ENCODE measurements at regions not wholly inside any gene's neighbourhood (a gene's known extent, or its start where the extent isn't known, plus 50 kb on each side); places are given as distances from the start of the nearest gene placed in this dataset.

- no peak overlapping the region for H3K4me3 ChIP-seq (ENCODE audit: low read depth, low read length)
- H2AFZ ChIP-seq, result peak overlapping the region; percentile 35
- no peak overlapping the region for H3K9ac ChIP-seq
- no peak overlapping the region for H3K27ac ChIP-seq
- H3K4me2 ChIP-seq (ENCODE audit: low read length), result no peak overlapping the region
- H3K27me3 ChIP-seq (ENCODE audit: control insufficient read depth, insufficient read depth, low read length), result no peaks in the 10 kb centered on the region
- TF ChIP-seq CTCF (IDR thresholded peaks at IDR 0.05), result no peak
- H3K36me3 ChIP-seq (ENCODE audit: control insufficient read depth, insufficient read depth, low read length), result no peaks in the 10 kb centered on the region
- H3K79me2 ChIP-seq, result no peaks in the 10 kb centered on the region
- H3K9me3 ChIP-seq (ENCODE audit: control insufficient read depth, low read length), result no peaks in the 10 kb centered on the region
- H3K4me1 ChIP-seq, result no peaks in the 10 kb centered on the region
These were observed 82.8 kb upstream of the PLEKHG7 start for GRCh38 chr12:92619730-92620684.

GRCh38 chr12:92619026-92619425 lies 83.8 kb upstream of the PLEKHG7 start:
- H2AFZ ChIP-seq, result no peak overlapping the region
- no peak overlapping the region for H3K4me2 ChIP-seq (ENCODE audit: low read length)
- H3K9me3 ChIP-seq (ENCODE audit: control insufficient read depth, low read length), result no peaks in the 10 kb centered on the region
- peak; percentile 7 for TF ChIP-seq CTCF (IDR thresholded peaks at IDR 0.05)
- H3K4me1 ChIP-seq, result no peaks in the 10 kb centered on the region
- H3K79me2 ChIP-seq, result no peaks in the 10 kb centered on the region
- H3K27me3 ChIP-seq (ENCODE audit: control insufficient read depth, insufficient read depth, low read length), result no peaks in the 10 kb centered on the region
- no peaks in the 10 kb centered on the region for H3K36me3 ChIP-seq (ENCODE audit: control insufficient read depth, insufficient read depth, low read length)
- no peak overlapping the region for H3K4me3 ChIP-seq (ENCODE audit: low read depth, low read length)
- no peak overlapping the region for H3K27ac ChIP-seq
- H3K9ac ChIP-seq, result no peak overlapping the region

GRCh38 chr12:92615703-92616102 lies 87.1 kb upstream of the PLEKHG7 start:
- H3K9ac ChIP-seq, result no peak overlapping the region
- H3K4me1 ChIP-seq, result no peaks in the 10 kb centered on the region
- H2AFZ ChIP-seq, result no peak overlapping the region
- no peak overlapping the region for H3K27ac ChIP-seq
- H3K9me3 ChIP-seq (ENCODE audit: control insufficient read depth, low read length), result no peaks in the 10 kb centered on the region
- TF ChIP-seq CTCF (IDR thresholded peaks at IDR 0.05), result no peak
- H3K27me3 ChIP-seq (ENCODE audit: control insufficient read depth, insufficient read depth, low read length), result no peaks in the 10 kb centered on the region
- no peak overlapping the region for H3K4me3 ChIP-seq (ENCODE audit: low read depth, low read length)
- H3K4me2 ChIP-seq (ENCODE audit: low read length), result no peak overlapping the region
- H3K79me2 ChIP-seq, result no peaks in the 10 kb centered on the region
- no peaks in the 10 kb centered on the region for H3K36me3 ChIP-seq (ENCODE audit: control insufficient read depth, insufficient read depth, low read length)

- no peak for TF ChIP-seq CTCF (IDR thresholded peaks at IDR 0.05)
- Histone ChIP-seq H3K79me2 (no peaks in the 10 kb centered on the region), H3K4me3 (ENCODE audit: low read depth, low read length) (no peak overlapping the region), H2AFZ (no peak overlapping the region), H3K9ac (no peak overlapping the region), H3K27ac (no peak overlapping the region), H3K27me3 (ENCODE audit: control insufficient read depth, insufficient read depth, low read length) (no peaks in the 10 kb centered on the region), H3K4me1 (no peaks in the 10 kb centered on the region), H3K9me3 (ENCODE audit: control insufficient read depth, low read length) (no peaks in the 10 kb centered on the region), H3K4me2 (ENCODE audit: low read length) (no peak overlapping the region), H3K36me3 (ENCODE audit: control insufficient read depth, insufficient read depth, low read length) (no peaks in the 10 kb centered on the region)
These were observed 87.7 kb upstream of the PLEKHG7 start for GRCh38 chr12:92615086-92615485.

GRCh38 chr12:92614502-92614901 lies 88.3 kb upstream of the PLEKHG7 start:
- Histone ChIP-seq H3K27ac (no peak overlapping the region), H3K4me2 (ENCODE audit: low read length) (no peak overlapping the region), H3K36me3 (ENCODE audit: control insufficient read depth, insufficient read depth, low read length) (no peaks in the 10 kb centered on the region), H3K9me3 (ENCODE audit: control insufficient read depth, low read length) (no peaks in the 10 kb centered on the region), H3K4me1 (no peaks in the 10 kb centered on the region), H2AFZ (no peak overlapping the region), H3K4me3 (ENCODE audit: low read depth, low read length) (no peak overlapping the region), H3K27me3 (ENCODE audit: control insufficient read depth, insufficient read depth, low read length) (no peaks in the 10 kb centered on the region), H3K79me2 (no peaks in the 10 kb centered on the region), H3K9ac (no peak overlapping the region)
- TF ChIP-seq CTCF (IDR thresholded peaks at IDR 0.05), result no peak
